Activated gamma-delta T cell (primary cell): ENCODE measurements at regions not wholly inside any gene's neighbourhood (a gene's known extent, or its start where the extent isn't known, plus 50 kb on each side); places are given as distances from the start of the nearest gene placed in this dataset.
"Not testable (repeated sequence)": the region's sequence is repeated elsewhere in the genome, so short reads cannot be mapped to it uniquely, and the experiment has no call there.

Experiments
- DNase-seq: peaks from one replicate; lab custom pipeline; 2025; lab: John Stamatoyannopoulos, UW

DNA sequence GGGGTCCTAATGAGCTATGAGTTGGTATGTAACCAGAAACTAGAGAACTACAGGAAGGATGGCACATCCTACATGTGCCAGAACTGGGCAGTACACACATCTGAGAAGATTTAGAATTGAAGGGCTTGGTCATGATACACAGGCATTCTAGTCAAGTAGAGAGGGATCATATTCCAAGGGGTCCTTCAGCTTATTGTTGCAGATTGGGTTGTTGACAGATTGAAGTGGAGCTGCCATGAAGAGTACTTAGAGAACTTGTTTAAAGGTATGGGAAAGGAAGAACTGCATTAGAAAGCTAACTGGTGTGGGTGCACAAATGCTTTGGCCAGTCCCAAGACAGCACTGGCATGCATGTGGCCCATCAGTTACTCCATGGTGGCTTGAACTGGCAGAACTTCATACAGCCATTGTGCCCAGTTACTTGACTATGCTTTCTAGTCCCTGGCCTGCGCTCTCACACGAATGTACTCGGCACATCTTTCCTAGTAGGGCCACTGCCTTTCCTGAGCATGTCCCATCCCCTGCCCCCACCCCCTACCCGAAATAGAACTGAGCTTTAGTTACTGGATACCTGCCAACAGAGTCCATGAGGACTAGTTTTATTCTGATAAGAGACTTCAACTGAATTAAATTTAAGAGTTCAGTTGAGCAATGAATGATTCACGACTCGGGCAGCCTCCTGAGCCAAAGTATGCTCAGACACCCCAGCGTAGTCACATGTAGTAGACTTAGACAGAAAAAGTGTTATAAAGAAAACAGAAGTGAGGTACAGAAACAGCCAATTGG, 64.0 kb downstream of the CCNG2 start:
- DNase-seq, result no peak

DNA sequence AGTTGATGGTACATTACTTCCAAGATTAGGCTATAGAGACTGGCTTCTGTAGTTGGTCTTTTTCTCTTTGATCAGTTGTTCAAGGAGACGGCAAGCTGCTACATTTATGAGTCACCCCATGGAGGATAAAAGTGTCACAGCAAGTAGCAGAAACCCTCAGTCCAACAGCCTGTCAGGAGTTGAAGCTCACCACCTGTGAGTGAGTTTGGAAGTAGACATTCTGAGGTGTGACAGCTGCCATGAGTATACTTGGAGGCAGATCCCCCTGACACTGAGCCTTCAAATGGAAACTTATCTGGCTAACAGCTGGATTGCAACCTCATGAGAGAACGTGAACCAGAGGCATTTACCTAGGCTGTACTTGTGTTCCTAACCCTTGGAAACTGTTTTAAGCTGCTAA, 68.0 kb downstream of the CCNG2 start:
- no peak for DNase-seq

- DNase-seq, result no peak
Measured at GRCh38 chr4:77226939-77227705, 70.1 kb downstream of the CCNG2 start.

- DNase-seq, result no peak
Measured at GRCh38 chr4:77229433-77229832, 72.4 kb downstream of the CCNG2 start.

DNA sequence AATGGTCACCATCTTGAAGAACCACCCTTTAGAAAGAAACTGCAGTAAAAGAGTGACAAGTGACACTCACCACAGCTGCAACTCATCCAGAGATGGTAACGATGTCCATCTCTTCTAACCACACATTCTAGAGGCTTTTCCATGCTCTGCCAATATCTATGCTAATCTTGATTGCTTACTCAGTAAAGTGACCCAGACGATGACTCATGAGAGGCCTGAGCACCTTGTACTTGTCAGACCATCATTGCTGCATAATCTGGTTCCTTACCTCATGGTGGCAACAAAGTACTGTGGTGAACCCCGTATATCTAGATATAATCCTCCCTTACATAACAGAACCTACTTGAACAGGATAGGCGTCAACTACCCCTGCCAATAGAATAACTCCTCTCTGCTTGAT, 75.6 kb downstream of the CCNG2 start:
- DNase-seq, result no peak

GRCh38 chr4:77235289-77235854, 78.4 kb downstream of the CCNG2 start:
- DNase-seq, result no peak

- no peak for DNase-seq
Measured at GRCh38 chr4:77236806-77237205, 79.8 kb downstream of the CCNG2 start.

DNA sequence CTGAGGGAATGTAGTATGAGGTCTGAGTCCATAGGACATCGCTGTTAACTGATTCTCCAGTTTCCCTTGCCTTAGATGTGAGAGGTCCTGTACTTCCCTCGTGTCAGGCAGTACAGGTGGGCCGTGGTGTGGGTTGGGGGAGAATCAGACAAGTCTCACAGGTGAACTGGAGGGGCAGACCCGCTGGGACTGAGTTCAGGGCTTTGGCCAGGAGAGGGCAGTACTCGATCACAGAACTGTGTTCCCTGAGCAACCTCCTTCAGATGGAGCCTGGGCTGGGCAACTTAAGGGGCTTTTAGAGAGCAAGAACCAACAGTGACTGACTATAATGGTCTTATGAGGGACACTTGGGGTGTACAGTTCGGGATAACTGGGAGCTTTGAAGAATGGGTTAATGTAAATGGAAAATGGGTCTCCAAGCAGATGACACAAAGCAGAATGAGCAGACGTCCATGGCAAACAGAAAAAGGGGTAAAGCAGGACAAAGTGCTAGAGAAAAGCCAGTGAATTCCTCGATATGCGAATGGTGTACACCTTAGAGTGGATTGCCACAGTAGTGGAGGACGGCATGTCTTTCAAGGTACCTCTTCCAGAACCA, 83.6 kb downstream of the CCNG2 start:
- DNase-seq, result no peak

DNA sequence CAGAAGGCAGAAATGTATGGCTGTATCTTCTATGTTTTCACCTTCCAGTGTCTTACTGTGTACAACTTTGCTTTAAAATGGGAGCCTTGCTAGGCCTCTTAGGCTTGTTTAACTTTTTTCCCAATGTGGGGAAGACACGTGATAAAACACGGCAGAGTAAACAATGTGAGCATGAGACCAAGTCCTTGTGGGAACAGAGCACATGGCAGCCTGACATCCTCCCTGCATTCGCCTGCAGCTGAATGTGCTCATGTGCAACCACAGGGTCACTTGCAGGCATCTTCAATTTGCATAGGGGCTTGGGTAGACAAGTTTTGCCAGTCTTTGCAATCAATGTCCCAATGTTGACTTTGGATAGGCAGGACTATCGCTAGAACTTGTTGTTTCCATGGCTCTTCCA, 91.8 kb downstream of the CCNG2 start:
- no peak for DNase-seq

GRCh38 chr4:77251751-77252150, 94.7 kb downstream of the CCNG2 start:
- no peak for DNase-seq

DNA sequence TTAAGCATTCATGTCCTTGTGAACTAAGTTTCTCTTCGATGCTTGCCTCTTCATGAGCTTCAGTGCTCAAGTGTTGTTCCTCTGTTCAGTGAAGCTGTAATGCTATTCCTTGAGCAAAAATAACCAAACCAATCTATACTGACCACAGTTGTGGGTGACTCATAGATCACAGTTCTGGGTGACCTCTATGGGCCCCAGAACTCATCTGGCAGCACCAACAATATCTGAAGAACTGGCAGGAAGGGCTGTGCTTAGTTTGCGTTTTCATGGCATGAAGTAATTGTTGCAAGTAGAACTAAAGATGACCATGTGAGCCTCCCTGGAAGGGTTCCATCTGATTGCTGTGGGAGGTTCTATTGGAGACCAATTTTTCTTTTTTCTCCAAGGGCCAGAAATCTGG, 106.2 kb downstream of the CCNG2 start:
- DNase-seq, result no peak

DNA sequence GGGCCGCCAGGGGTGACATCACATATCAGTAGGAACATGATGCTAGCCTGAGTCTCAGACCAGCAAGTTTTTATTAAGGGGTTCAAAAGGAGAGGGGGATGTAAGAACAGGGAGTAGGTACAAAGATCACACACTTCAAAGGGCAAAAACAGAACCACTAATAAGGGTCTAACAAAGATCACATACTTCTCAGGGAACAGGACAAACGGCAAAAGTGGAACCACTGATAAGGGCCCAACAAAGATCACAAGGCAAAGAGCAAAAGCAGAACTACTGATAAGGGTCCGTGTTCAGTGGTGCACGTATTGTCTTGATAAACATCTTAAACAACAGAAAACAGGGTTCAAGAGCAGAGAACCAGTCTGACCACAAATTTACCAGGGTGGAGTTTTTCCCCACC, 107.0 kb downstream of the CCNG2 start:
- not testable (repeated sequence) for DNase-seq

- DNase-seq, result no peak
Measured at GRCh38 chr4:77264826-77265225, 107.8 kb downstream of the CCNG2 start.

DNA sequence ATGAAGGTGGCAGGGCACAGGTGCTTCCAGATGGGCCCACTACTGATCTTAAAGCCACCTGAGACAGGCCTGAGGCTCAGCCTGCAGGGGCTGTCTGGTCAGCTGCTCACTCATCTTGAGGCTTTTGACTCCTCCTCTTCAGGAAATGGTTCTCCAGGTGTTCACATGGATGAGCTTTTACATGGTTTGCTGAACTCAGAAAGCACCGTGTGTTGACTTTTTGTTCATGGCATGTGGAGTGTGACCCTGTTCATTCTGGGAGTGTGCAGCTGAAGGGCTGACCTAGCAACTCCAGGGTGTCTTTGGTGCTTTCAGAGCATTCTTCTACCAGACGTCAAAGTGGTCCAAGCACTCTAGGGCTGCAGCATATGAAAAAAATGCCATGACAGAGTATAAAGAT, 111.1 kb downstream of the CCNG2 start:
- no peak for DNase-seq

GRCh38 chr4:77269505-77269904, 112.5 kb downstream of the CCNG2 start:
- DNase-seq, result no peak

DNA sequence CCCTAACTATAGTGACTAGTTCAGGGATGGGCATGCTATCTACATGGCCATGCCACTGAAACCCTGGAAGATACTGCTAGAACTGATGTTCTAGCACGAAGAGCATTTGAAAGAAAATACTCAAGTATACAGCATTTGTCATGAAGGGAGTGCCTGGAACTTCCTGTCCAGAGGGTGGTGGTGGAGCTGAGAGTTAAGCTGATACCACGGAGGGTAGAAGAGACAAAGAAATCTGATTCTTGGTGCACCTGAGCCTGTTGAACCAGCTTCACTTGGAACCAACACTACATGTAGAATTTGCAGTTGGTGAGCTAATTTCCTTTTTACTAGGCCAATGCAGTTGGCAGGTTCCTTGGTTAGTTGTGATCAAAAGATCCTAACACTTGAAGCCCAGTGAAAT, 116.4 kb downstream of the CCNG2 start:
- no peak for DNase-seq

GRCh38 chr4:77279114-77279513, 122.1 kb downstream of the CCNG2 start:
- DNase-seq, result not testable (repeated sequence)

GRCh38 chr4:77282305-77282704, 125.3 kb downstream of the CCNG2 start:
- no peak for DNase-seq

- no peak for DNase-seq
Measured at GRCh38 chr4:77284036-77284435, 127.0 kb downstream of the CCNG2 start.

DNA sequence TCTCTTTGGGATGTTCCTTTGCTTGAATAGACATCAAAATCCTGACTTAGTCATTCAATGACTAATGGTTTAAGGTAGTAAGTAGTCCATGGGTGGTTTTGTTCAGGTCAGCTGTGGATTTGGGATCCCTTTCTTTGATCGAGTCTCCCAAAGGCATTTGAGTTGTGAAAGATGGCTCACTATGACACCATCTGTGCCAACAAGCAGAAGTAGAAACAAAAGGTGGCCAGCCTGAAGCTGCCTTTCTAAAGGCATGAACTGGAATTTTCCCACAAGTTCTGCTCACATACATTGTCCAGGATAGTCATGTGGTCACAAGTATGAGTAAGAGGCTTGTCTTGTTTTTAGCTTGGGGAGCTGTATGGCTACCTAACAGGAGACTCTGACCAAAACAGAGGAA, 129.9 kb downstream of the CCNG2 start:
- no peak for DNase-seq

DNA sequence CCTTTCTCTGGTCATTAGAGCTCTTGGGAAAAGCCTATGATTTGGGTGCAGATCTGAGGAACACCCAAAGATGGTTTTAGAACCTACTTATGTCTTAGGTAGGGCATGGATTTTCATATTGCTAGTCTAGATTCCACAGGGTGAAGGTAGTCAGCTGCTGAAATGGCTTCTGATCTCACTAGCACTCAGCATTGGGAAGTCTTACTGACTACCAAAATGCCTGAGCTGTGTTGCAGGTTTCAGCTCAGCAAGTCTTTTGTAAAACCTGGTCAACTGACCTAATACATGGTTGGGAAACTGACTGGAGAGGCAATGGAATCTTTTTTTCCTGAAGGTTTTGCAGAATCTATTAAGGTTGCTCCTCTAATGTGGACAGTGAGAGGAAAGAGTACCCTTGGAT, 136.4 kb downstream of the CCNG2 start:
- no peak for DNase-seq

GRCh38 chr4:77300996-77301395, 144.0 kb downstream of the CCNG2 start:
- not testable (repeated sequence) for DNase-seq

DNA sequence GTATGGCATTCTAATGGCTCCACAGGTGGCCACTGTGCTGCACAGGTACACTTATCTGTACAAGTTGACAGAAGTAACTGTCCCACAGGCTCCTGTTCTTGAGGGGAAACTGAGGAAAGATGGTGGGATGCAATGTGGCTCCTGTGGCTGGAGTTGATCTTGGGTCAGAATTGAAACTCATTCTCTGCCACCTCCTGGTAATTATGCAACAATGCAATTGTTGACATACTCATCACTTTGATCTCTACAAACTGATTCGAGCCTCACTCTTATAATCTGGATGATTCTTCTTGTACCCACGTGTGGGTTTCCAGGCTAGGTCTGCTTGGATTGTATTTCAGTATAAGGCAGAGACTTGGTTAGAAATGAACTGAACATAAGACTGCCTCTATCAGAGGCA, 148.8 kb downstream of the CCNG2 start:
- no peak for DNase-seq
